T-helper 1 cell (primary cell): ENCODE measurements at regions not wholly inside any gene's neighbourhood (a gene's known extent, or its start where the extent isn't known, plus 50 kb on each side); places are given as distances from the start of the nearest gene placed in this dataset.
"Not testable (repeated sequence)": the region's sequence is repeated elsewhere in the genome, so short reads cannot be mapped to it uniquely, and the experiment has no call there.

Source experiments
- DNase-seq, 5 donors: peaks; one replicate each; pipeline ENCODE4 v3.0.0-alpha.2; 2012 to 2020

GRCh38 chr14:38000340-38000739 lies 207.4 kb upstream of the SSTR1 start:
- DNase-seq: no peak

GRCh38 chr14:38001501-38001900 lies 206.2 kb upstream of the SSTR1 start:
- DNase-seq: no peak

GRCh38 chr14:38003746-38004609 lies 203.7 kb upstream of the SSTR1 start:
- no peak for DNase-seq

GRCh38 chr14:38004610-38004879 lies 203.2 kb upstream of the SSTR1 start:
- no peak for DNase-seq

GRCh38 chr14:38011156-38011555 lies 196.5 kb upstream of the SSTR1 start:
- DNase-seq: not testable (repeated sequence)

- DNase-seq: no peak
These were observed 195.6 kb upstream of the SSTR1 start for GRCh38 chr14:38012056-38012455.

GRCh38 chr14:38016497-38016896 lies 191.2 kb upstream of the SSTR1 start:
- no peak for DNase-seq

GRCh38 chr14:38021861-38022260 lies 185.8 kb upstream of the SSTR1 start:
- DNase-seq: no peak

GRCh38 chr14:38022775-38023174 lies 184.9 kb upstream of the SSTR1 start:
- DNase-seq: no peak

GRCh38 chr14:38038171-38038570 lies 169.5 kb upstream of the SSTR1 start:
- no peak for DNase-seq

GRCh38 chr14:38038986-38039385 lies 168.7 kb upstream of the SSTR1 start:
- DNase-seq: no peak

GRCh38 chr14:38039496-38039895 lies 168.2 kb upstream of the SSTR1 start:
- no peak for DNase-seq

- no peak for DNase-seq
These were observed 167.3 kb upstream of the SSTR1 start for GRCh38 chr14:38040411-38040810.

GRCh38 chr14:38042322-38042721 lies 165.4 kb upstream of the SSTR1 start:
- no peak for DNase-seq

- DNase-seq: peak in 1 of 5 donors; percentile 6
These were observed 163.0 kb upstream of the SSTR1 start for GRCh38 chr14:38044710-38045109.

- DNase-seq: no peak
These were observed 162.2 kb upstream of the SSTR1 start for GRCh38 chr14:38045461-38045860.

- no peak for DNase-seq
These were observed 161.5 kb upstream of the SSTR1 start for GRCh38 chr14:38046160-38046559.

GRCh38 chr14:38047195-38047902 lies 160.4 kb upstream of the SSTR1 start:
- no peak for DNase-seq

GRCh38 chr14:38053666-38054065 lies 154.0 kb upstream of the SSTR1 start:
- no peak for DNase-seq

GRCh38 chr14:38056270-38056669 lies 151.4 kb upstream of the SSTR1 start:
- no peak for DNase-seq

- DNase-seq: not testable (repeated sequence)
These were observed 145.5 kb upstream of the SSTR1 start for GRCh38 chr14:38062223-38062622.

GRCh38 chr14:38063711-38064320 lies 143.9 kb upstream of the SSTR1 start:
- DNase-seq: no peak

GRCh38 chr14:38065106-38065762 lies 142.5 kb upstream of the SSTR1 start:
- DNase-seq: peak; percentile 7 to 84 (median 20)
